GM23338 (cell line): ENCODE measurements at regions not wholly inside any gene's neighbourhood (a gene's known extent, or its start where the extent isn't known, plus 50 kb on each side); places are given as distances from the start of the nearest gene placed in this dataset.

Experiments used
- ATAC-seq: fragments of 200-7000 bp; cut with Tn5 transposase; 3 replicates; pipeline ENCODE4 v1.9.1; 2020
- DNase-seq: peaks from one replicate; pipeline ENCODE4 v3.0.0-alpha.2; 2015; ENCODE audit warnings: low spot score
- H2AFZ ChIP-seq: fragments of 200-600 bp; sonication (generic); 2 replicates; pipeline ENCODE4 v1.8.0; 2016; ENCODE audit warnings: antibody characterized with exemption, mild to moderate bottlenecking, moderate library complexity
- H3F3A ChIP-seq: fragments of 200-600 bp; sonication (generic); replicated peaks from 2 replicates; pipeline ENCODE4 v1.8.0; 2017; ENCODE audit warnings: antibody characterized with exemption, mixed run types, low read depth
- H3K27ac ChIP-seq: fragments of 200-600 bp; sonication (generic); 2 replicates; pipeline ENCODE4 v1.6.1; 2016; ENCODE audit warnings: low read depth
- H3K27me3 ChIP-seq: fragments of 200-600 bp; sonication (generic); 2 replicates; pipeline ENCODE4 v1.8.0; 2016; ENCODE audit warnings: mild to moderate bottlenecking, mixed run types, moderate library complexity; ENCODE audit not compliant: insufficient read depth
- H3K36me3 ChIP-seq: fragments of 200-600 bp; sonication (generic); 2 replicates; pipeline ENCODE4 v1.8.0; 2016; ENCODE audit warnings: mild to moderate bottlenecking; ENCODE audit not compliant: insufficient read depth
- H3K4me1 ChIP-seq: fragments of 200-600 bp; sonication (generic); 2 replicates; pipeline ENCODE4 v1.8.0; 2016; ENCODE audit warnings: mild to moderate bottlenecking, moderate library complexity; ENCODE audit not compliant: insufficient read depth
- H3K4me2 ChIP-seq: fragments of 200-600 bp; sonication (generic); 2 replicates; pipeline ENCODE4 v1.7.1; 2017; ENCODE audit warnings: mixed run types
- H3K4me3 ChIP-seq: fragments of 200-600 bp; sonication (generic); 2 replicates; pipeline ENCODE4 v1.6.1; 2016; ENCODE audit warnings: mixed run types
- H3K79me2 ChIP-seq: fragments of 200-600 bp; sonication (generic); replicated peaks from 2 replicates; pipeline ENCODE4 v1.8.0; 2017; ENCODE audit warnings: mild to moderate bottlenecking; ENCODE audit not compliant: insufficient read depth
- H3K9me2 ChIP-seq: fragments of 200-600 bp; sonication (generic); 2 replicates; pipeline ENCODE4 v1.8.0; 2017; ENCODE audit not compliant: insufficient read depth
- H4K20me1 ChIP-seq: fragments of 200-600 bp; sonication (generic); replicated peaks from 2 replicates; pipeline ENCODE4 v1.8.0; 2017; ENCODE audit warnings: mild to moderate bottlenecking; ENCODE audit not compliant: insufficient read depth
- H3K27ac Mint-ChIP-seq: 2 replicates; pipeline ENCODE4 v1.8.0; 2020; ENCODE audit warnings: inconsistent platforms, mild to moderate bottlenecking, moderate library complexity, mixed read lengths
- H3K27me3 Mint-ChIP-seq: 3 replicates; pipeline ENCODE4 v1.8.0; 2022; ENCODE audit warnings: low read depth, mild to moderate bottlenecking, moderate library complexity, mixed read lengths, inconsistent platforms; ENCODE audit not compliant: insufficient read depth, poor library complexity
- H3K36me3 Mint-ChIP-seq: 3 replicates; pipeline ENCODE4 v1.8.0; 2021; ENCODE audit warnings: low read depth, mild to moderate bottlenecking, inconsistent platforms, moderate library complexity, mixed read lengths
- H3K4me1 Mint-ChIP-seq: 3 replicates; pipeline ENCODE4 v1.8.0; 2020; ENCODE audit warnings: mild to moderate bottlenecking, inconsistent platforms, mixed read lengths
- H3K4me3 Mint-ChIP-seq: 3 replicates; pipeline ENCODE4 v1.8.0; 2021; ENCODE audit warnings: moderate library complexity, mild to moderate bottlenecking, inconsistent platforms, mixed read lengths
- H3K9me3 Mint-ChIP-seq: 3 replicates; pipeline ENCODE4 v1.8.0; 2020; ENCODE audit warnings: moderate library complexity, mild to moderate bottlenecking, inconsistent platforms, mixed read lengths
- CREB1 ChIP-seq: fragments of 250-450 bp; sonication (Bioruptor Pico); IDR thresholded peaks from 2 replicates; pipeline ENCODE4 v1.5.0; 2020; ENCODE audit warnings: low read depth, mild to moderate bottlenecking, moderate library complexity
- CTCF ChIP-seq, 2 experiments: fragments of 200-600 bp in 1 of 2; sonication (generic) in 1 of 2; conservative IDR thresholded peaks; 2 replicates each; pipeline versions ENCODE4 v1.5.1 to v1.6.1; 2016 to 2017; ENCODE audit warnings: antibody characterized with exemption in 2 of 2, low read depth in 2 of 2, mild to moderate bottlenecking in 2 of 2, moderate library complexity in 1 of 2
- ETS1 ChIP-seq: IDR thresholded peaks from 2 replicates; pipeline ENCODE4 v1.6.1; 2016; ENCODE audit warnings: antibody characterized with exemption
- REST ChIP-seq: IDR thresholded peaks from one replicate; pipeline ENCODE4 v1.6.1; 2018; ENCODE audit warnings: antibody characterized with exemption; ENCODE audit not compliant: unreplicated experiment
- STAT1 ChIP-seq: IDR thresholded peaks from one replicate; pipeline ENCODE4 v1.6.1; 2016; ENCODE audit warnings: antibody characterized with exemption; ENCODE audit not compliant: unreplicated experiment

GRCh38 chr12:132399092-132400010 is 70.0 kb upstream of the GALNT9 start:
- H3K27ac ChIP-seq = no peak overlapping the region
- Mint-ChIP-seq H3K4me3 (no peak overlapping the region), H3K27ac (no peak overlapping the region), H3K36me3 (no peaks in the 10 kb centered on the region), H3K4me1 (peaks cover 26% of the 10 kb centered on the region), H3K9me3 (no peaks in the 10 kb centered on the region), H3K27me3 (peaks cover 26% of the 10 kb centered on the region)
- H2AFZ ChIP-seq = no peak overlapping the region
- H3K9me2 ChIP-seq = peaks cover 5% of the 10 kb centered on the region; the same call in 1 of the 2 replicates
- no peaks in the 10 kb centered on the region for H3K36me3 ChIP-seq
- no peak for DNase-seq
- no peak for ATAC-seq
- peaks cover 5% of the 10 kb centered on the region; the same call in 1 of the 2 replicates for H3F3A ChIP-seq
- no peaks in the 10 kb centered on the region for H3K79me2 ChIP-seq
- no peaks in the 10 kb centered on the region for H3K27me3 ChIP-seq
- TF ChIP-seq CREB1 (CRISPR knock-in tag) (no peak), ETS1 (no peak), CTCF (conservative IDR thresholded peaks at IDR 0.05; ENCODE audit: low read depth in 2 of 2) (no peak)
- H3K4me3 ChIP-seq = no peak overlapping the region
- H4K20me1 ChIP-seq = no peaks in the 10 kb centered on the region
- no peak overlapping the region for H3K4me2 ChIP-seq
- H3K4me1 ChIP-seq = no peaks in the 10 kb centered on the region; the same call in 1 of the 2 replicates

- no peak for TF ChIP-seq STAT1
- TF ChIP-seq REST = no peak
- no peak for TF ChIP-seq CREB1 (CRISPR knock-in tag)
- Histone ChIP-seq H3K27me3 (no peaks in the 10 kb centered on the region), H3K79me2 (no peaks in the 10 kb centered on the region), H3K4me2 (no peak overlapping the region), H3K4me3 (no peak overlapping the region), H4K20me1 (no peaks in the 10 kb centered on the region), H3K4me1 (no peaks in the 10 kb centered on the region; the same call in 1 of the 2 replicates), H3K9me2 (peaks cover 5% of the 10 kb centered on the region; the same call in 1 of the 2 replicates), H3K36me3 (no peaks in the 10 kb centered on the region), H3K27ac (no peak overlapping the region), H3F3A (peaks cover 5% of the 10 kb centered on the region; the same call in 1 of the 2 replicates), H2AFZ (no peak overlapping the region)
- peaks cover 27% of the 10 kb centered on the region for H3K27me3 Mint-ChIP-seq
- peaks cover 26% of the 10 kb centered on the region for H3K4me1 Mint-ChIP-seq
- no peak for ATAC-seq
- no peak overlapping the region; the same call in 2 of the 3 replicates for H3K4me3 Mint-ChIP-seq
- no peaks in the 10 kb centered on the region for H3K9me3 Mint-ChIP-seq
- H3K36me3 Mint-ChIP-seq = no peaks in the 10 kb centered on the region
- no peak overlapping the region for H3K27ac Mint-ChIP-seq
- DNase-seq = no peak
Measured at GRCh38 chr12:132398386-132398991, 69.1 kb upstream of the GALNT9 start.
